Stimulated activated CD4-positive, alpha-beta T cell treated with anti-CD3 and anti-CD28 coated beads, Interleukin-2, amount 100 ng/mL, for 24 hours (primary cell): ENCODE measurements at regions not wholly inside any gene's neighbourhood (a gene's known extent, or its start where the extent isn't known, plus 50 kb on each side); places are given as distances from the start of the nearest gene placed in this dataset.

Experiments used
- DNase-seq, 2 donors: peaks; one replicate each; pipeline ENCODE4 v3.0.0-alpha.2; 2020

GRCh38 chr22:47564158-47564450 lies 801.7 kb downstream of the TBC1D22A start:
- DNase-seq = no peak

- no peak for DNase-seq
Measured at GRCh38 chr22:47563406-47564157, 801.1 kb downstream of the TBC1D22A start.

- DNase-seq = no peak
Measured at GRCh38 chr22:47561766-47562165, 799.3 kb downstream of the TBC1D22A start.

GRCh38 chr22:47561115-47561675 lies 798.7 kb downstream of the TBC1D22A start:
- DNase-seq = no peak

- no peak for DNase-seq
Measured at GRCh38 chr22:47558828-47559700, 796.6 kb downstream of the TBC1D22A start.

GRCh38 chr22:47556473-47556872 lies 794.0 kb downstream of the TBC1D22A start:
- DNase-seq = no peak

GRCh38 chr22:47553436-47553835 lies 791.0 kb downstream of the TBC1D22A start:
- DNase-seq = no peak

- no peak for DNase-seq
Measured at GRCh38 chr22:47552541-47553205, 790.2 kb downstream of the TBC1D22A start.

GRCh38 chr22:47552024-47552423 lies 789.6 kb downstream of the TBC1D22A start:
- no peak for DNase-seq

- no peak for DNase-seq
Measured at GRCh38 chr22:47551431-47551775, 789.0 kb downstream of the TBC1D22A start.

- DNase-seq = no peak
Measured at GRCh38 chr22:47550524-47551430, 788.3 kb downstream of the TBC1D22A start.

- DNase-seq = no peak
Measured at GRCh38 chr22:47549741-47550340, 787.4 kb downstream of the TBC1D22A start.

GRCh38 chr22:47548953-47549740 lies 786.7 kb downstream of the TBC1D22A start:
- DNase-seq = no peak

GRCh38 chr22:47547881-47548650 lies 785.6 kb downstream of the TBC1D22A start:
- DNase-seq = no peak

GRCh38 chr22:47547239-47547661 lies 784.8 kb downstream of the TBC1D22A start:
- no peak for DNase-seq

- DNase-seq = no peak
Measured at GRCh38 chr22:47544696-47545095, 782.2 kb downstream of the TBC1D22A start.

GRCh38 chr22:47543447-47543846 lies 781.0 kb downstream of the TBC1D22A start:
- DNase-seq = no peak

- no peak for DNase-seq
Measured at GRCh38 chr22:47540011-47540410, 777.6 kb downstream of the TBC1D22A start.

- no peak for DNase-seq
Measured at GRCh38 chr22:47539374-47539773, 776.9 kb downstream of the TBC1D22A start.

- no peak for DNase-seq
Measured at GRCh38 chr22:47535681-47536080, 773.2 kb downstream of the TBC1D22A start.
